H9 (cell line): ENCODE measurements at regions not wholly inside any gene's neighbourhood (a gene's known extent, or its start where the extent isn't known, plus 50 kb on each side); places are given as distances from the start of the nearest gene placed in this dataset.

Experiments used
- DNase-seq: peaks from one replicate; pipeline ENCODE4 v3.0.0-alpha.2; 2017
- H2AFZ ChIP-seq: one replicate; pipeline ENCODE4 v1.6.1; 2013; ENCODE audit warnings: mild to moderate bottlenecking, low read length, control low read depth, moderate library complexity
- H2AK5ac ChIP-seq: 2 replicates; pipeline ENCODE4 v1.6.1; 2013; ENCODE audit warnings: low read length, control low read depth, mixed read lengths; ENCODE audit not compliant: insufficient read length
- H2BK120ac ChIP-seq: one replicate; pipeline ENCODE4 v1.6.1; 2013; ENCODE audit warnings: low read depth, mild to moderate bottlenecking, low read length, control low read depth, inconsistent platforms; ENCODE audit not compliant: poor library complexity, severe bottlenecking
- H2BK12ac ChIP-seq: 2 replicates; pipeline ENCODE4 v1.6.1; 2013; ENCODE audit warnings: low read length, control low read depth, mixed read lengths, low read depth; ENCODE audit not compliant: insufficient read length
- H2BK15ac ChIP-seq: 2 replicates; pipeline ENCODE4 v1.6.1; 2013; ENCODE audit warnings: low read depth, low read length, control low read depth
- H2BK20ac ChIP-seq: one replicate; pipeline ENCODE4 v1.6.1; 2013; ENCODE audit warnings: low read depth, mild to moderate bottlenecking, low read length, control low read depth, inconsistent platforms; ENCODE audit not compliant: poor library complexity, severe bottlenecking
- H2BK5ac ChIP-seq: 2 replicates; pipeline ENCODE4 v1.6.1; 2013; ENCODE audit warnings: low read length, control low read depth, mixed read lengths; ENCODE audit not compliant: insufficient read length
- H3K14ac ChIP-seq: 2 replicates; pipeline ENCODE4 v1.6.1; 2013; ENCODE audit warnings: low read length, control low read depth; ENCODE audit not compliant: insufficient read depth
- H3K18ac ChIP-seq: 2 replicates; pipeline ENCODE4 v1.6.1; 2013; ENCODE audit warnings: low read depth, mild to moderate bottlenecking, mixed read lengths, low read length, control low read depth; ENCODE audit not compliant: insufficient read length
- H3K23ac ChIP-seq: 2 replicates; pipeline ENCODE4 v1.6.1; 2013; ENCODE audit warnings: low read length, control low read depth, mixed read lengths, low read depth; ENCODE audit not compliant: insufficient read length
- H3K23me2 ChIP-seq: 2 replicates; pipeline ENCODE4 v1.6.1; 2013; ENCODE audit warnings: low read depth, mild to moderate bottlenecking, mixed read lengths, low read length, control low read depth; ENCODE audit not compliant: insufficient read length, poor library complexity, severe bottlenecking
- H3K27ac ChIP-seq: 2 replicates; pipeline ENCODE4 v1.5.1; 2013; ENCODE audit warnings: low read length, control low read depth, mixed read lengths, low read depth; ENCODE audit not compliant: insufficient read length
- H3K27me3 ChIP-seq: 2 replicates; pipeline ENCODE4 v1.6.1; 2013; ENCODE audit warnings: low read length, control low read depth, inconsistent platforms; ENCODE audit not compliant: insufficient read depth
- H3K4ac ChIP-seq: 2 replicates; pipeline ENCODE4 v1.6.1; 2013; ENCODE audit warnings: low read depth, mild to moderate bottlenecking, control low read depth, inconsistent platforms, low read length, moderate library complexity
- H3K4me1 ChIP-seq: 2 replicates; pipeline ENCODE4 v1.6.1; 2013; ENCODE audit warnings: low read length, control low read depth, inconsistent platforms; ENCODE audit not compliant: insufficient read depth
- H3K4me2 ChIP-seq: 2 replicates; pipeline ENCODE4 v1.6.1; 2013; ENCODE audit warnings: low read length, control low read depth, mixed read lengths; ENCODE audit not compliant: insufficient read length, insufficient read depth
- H3K56ac ChIP-seq: 2 replicates; pipeline ENCODE4 v1.6.1; 2013; ENCODE audit warnings: low read depth, mild to moderate bottlenecking, mixed read lengths, low read length, control low read depth; ENCODE audit not compliant: insufficient read length
- H3K79me1 ChIP-seq: 2 replicates; pipeline ENCODE4 v1.6.1; 2013; ENCODE audit warnings: low read depth, mild to moderate bottlenecking, moderate library complexity, low read length, control low read depth, inconsistent platforms; ENCODE audit not compliant: insufficient read depth, poor library complexity, severe bottlenecking
- H3K79me2 ChIP-seq: 2 replicates; pipeline ENCODE4 v1.6.1; 2013; ENCODE audit warnings: low read length, control low read depth, inconsistent platforms; ENCODE audit not compliant: insufficient read depth
- H3K9ac ChIP-seq: 2 replicates; pipeline ENCODE4 v1.6.1; 2013; ENCODE audit warnings: low read length, control low read depth, mixed read lengths; ENCODE audit not compliant: insufficient read length; ENCODE audit errors: extremely low read depth
- H3K9me3 ChIP-seq: one replicate; pipeline ENCODE4 v1.6.1; 2013; ENCODE audit warnings: low read depth, low read length, inconsistent platforms; ENCODE audit not compliant: control insufficient read depth
- H3T11ph ChIP-seq: one replicate; pipeline ENCODE4 v1.6.1; 2013; ENCODE audit warnings: mild to moderate bottlenecking, low read length, control low read depth, inconsistent platforms
- H4K20me1 ChIP-seq: one replicate; pipeline ENCODE4 v1.6.1; 2013; ENCODE audit not compliant: control insufficient read depth, insufficient read length, insufficient read depth
- H4K5ac ChIP-seq: 2 replicates; pipeline ENCODE4 v1.6.1; 2013; ENCODE audit warnings: low read depth, mild to moderate bottlenecking, mixed read lengths, low read length, control low read depth; ENCODE audit not compliant: insufficient read length
- H4K8ac ChIP-seq: replicated peaks from 2 replicates; pipeline ENCODE4 v1.6.1; 2013; ENCODE audit warnings: low read length, control low read depth, mixed read lengths, low read depth; ENCODE audit not compliant: insufficient read length
- H4K91ac ChIP-seq: 2 replicates; pipeline ENCODE4 v1.6.1; 2013; ENCODE audit warnings: low read depth, mild to moderate bottlenecking, moderate library complexity, mixed read lengths, low read length, control low read depth; ENCODE audit not compliant: insufficient read length
- H3K27ac Mint-ChIP-seq, 3 experiments: 2 replicates in 2 of 3; 3 replicates in 1 of 3; pipeline ENCODE4 v1.8.0; 2020 to 2021; ENCODE audit warnings: mixed read lengths in 3 of 3, mild to moderate bottlenecking in 1 of 3, moderate library complexity in 1 of 3
- H3K27me3 Mint-ChIP-seq: 2 replicates; pipeline ENCODE4 v1.8.0; 2021; ENCODE audit warnings: low read depth, mild to moderate bottlenecking, moderate library complexity, mixed read lengths
- H3K36me3 Mint-ChIP-seq, 3 experiments: 2 replicates in 2 of 3; 3 replicates in 1 of 3; pipeline ENCODE4 v1.8.0; 2020 to 2021; ENCODE audit warnings: low read depth in 3 of 3, mixed read lengths in 3 of 3; ENCODE audit not compliant: insufficient read depth in 1 of 3
- H3K4me1 Mint-ChIP-seq, 2 experiments: 2 replicates each; pipeline ENCODE4 v1.8.0; 2020; ENCODE audit warnings: mixed read lengths in 2 of 2
- H3K4me3 Mint-ChIP-seq, 2 experiments: 2 replicates in 1 of 2; 3 replicates in 1 of 2; pipeline ENCODE4 v1.8.0; 2020 to 2021; ENCODE audit warnings: mild to moderate bottlenecking in 2 of 2, mixed read lengths in 2 of 2, moderate library complexity in 1 of 2
- H3K9me3 Mint-ChIP-seq, 2 experiments: 2 replicates in 1 of 2; 3 replicates in 1 of 2; pipeline ENCODE4 v1.8.0; 2020; ENCODE audit warnings: mild to moderate bottlenecking in 2 of 2, mixed read lengths in 2 of 2, moderate library complexity in 1 of 2
- CTCF ChIP-seq: fragments of 200-600 bp; sonication (generic); conservative IDR thresholded peaks from 3 replicates; pipeline ENCODE4 v1.8.0; 2021; ENCODE audit warnings: antibody characterized with exemption, mild to moderate bottlenecking
- WGBS: extraction: QIAGEN DNeasy Blood & Tissue Kit; methylation state at CpG from one replicate; pipeline ENCODE4 v1.1.7; 2013; ENCODE audit warnings: missing lambda C conversion rate, low lambda C conversion rate, mixed read lengths; ENCODE audit not compliant: insufficient read length; ENCODE audit errors: extremely low coverage; 5-methylcytosine and 5-hydroxymethylcytosine counted together

GRCh38 chr11:27770576-27770975 is 70.3 kb upstream of the BDNF start:
- H3T11ph ChIP-seq: no peak overlapping the region
- no peak overlapping the region for H3K23ac ChIP-seq
- Mint-ChIP-seq H3K27me3 (peaks cover 12% of the 10 kb centered on the region), H3K36me3 (no peaks in the 10 kb centered on the region), H3K4me1 (no peaks in the 10 kb centered on the region), H3K9me3 (peaks cover 0 to 4% of the 10 kb centered on the region in 2 experiments; a peak in 1 of 5 replicates), H3K4me3 (no peak overlapping the region), H3K27ac (no peak overlapping the region)
- H3K23me2 ChIP-seq: no peaks in the 10 kb centered on the region
- no peak overlapping the region for H2BK20ac ChIP-seq
- H2BK120ac ChIP-seq: no peak overlapping the region
- no peak overlapping the region for H3K18ac ChIP-seq
- no peak for DNase-seq
- no peak overlapping the region for H4K5ac ChIP-seq
- no peak overlapping the region for H2BK15ac ChIP-seq
- no CpG with 5 or more reads among the region's 4 CpGs for WGBS
- no peaks in the 10 kb centered on the region for H3K79me1 ChIP-seq
- no peak overlapping the region for H3K4ac ChIP-seq
- no peak overlapping the region for H2BK12ac ChIP-seq
- no peak overlapping the region for H2AFZ ChIP-seq
- H3K9ac ChIP-seq: no peak overlapping the region
- H3K79me2 ChIP-seq: no peaks in the 10 kb centered on the region
- H4K8ac ChIP-seq: no peak overlapping the region
- no peak for TF ChIP-seq CTCF
- H3K14ac ChIP-seq: no peak overlapping the region
- no peak overlapping the region for H3K56ac ChIP-seq
- H2AK5ac ChIP-seq: no peak overlapping the region
- H4K91ac ChIP-seq: no peak overlapping the region
- no peak overlapping the region for H2BK5ac ChIP-seq
- H3K27ac ChIP-seq: no peak overlapping the region
- H4K20me1 ChIP-seq: no peaks in the 10 kb centered on the region
- H3K27me3 ChIP-seq: no peaks in the 10 kb centered on the region; the same call in 1 of the 2 replicates
- H3K4me1 ChIP-seq: no peaks in the 10 kb centered on the region
- no peak overlapping the region for H3K4me2 ChIP-seq
- no peaks in the 10 kb centered on the region for H3K9me3 ChIP-seq
